Fibroblast of skin of back (primary cell): ENCODE measurements at regions not wholly inside any gene's neighbourhood (a gene's known extent, or its start where the extent isn't known, plus 50 kb on each side); places are given as distances from the start of the nearest gene placed in this dataset.
"Not testable (repeated sequence)": the region's sequence is repeated elsewhere in the genome, so short reads cannot be mapped to it uniquely, and the experiment has no call there.

Source experiments
- DNase-seq: peaks from one replicate; pipeline ENCODE4 v3.0.0-alpha.2; 2013

DNA sequence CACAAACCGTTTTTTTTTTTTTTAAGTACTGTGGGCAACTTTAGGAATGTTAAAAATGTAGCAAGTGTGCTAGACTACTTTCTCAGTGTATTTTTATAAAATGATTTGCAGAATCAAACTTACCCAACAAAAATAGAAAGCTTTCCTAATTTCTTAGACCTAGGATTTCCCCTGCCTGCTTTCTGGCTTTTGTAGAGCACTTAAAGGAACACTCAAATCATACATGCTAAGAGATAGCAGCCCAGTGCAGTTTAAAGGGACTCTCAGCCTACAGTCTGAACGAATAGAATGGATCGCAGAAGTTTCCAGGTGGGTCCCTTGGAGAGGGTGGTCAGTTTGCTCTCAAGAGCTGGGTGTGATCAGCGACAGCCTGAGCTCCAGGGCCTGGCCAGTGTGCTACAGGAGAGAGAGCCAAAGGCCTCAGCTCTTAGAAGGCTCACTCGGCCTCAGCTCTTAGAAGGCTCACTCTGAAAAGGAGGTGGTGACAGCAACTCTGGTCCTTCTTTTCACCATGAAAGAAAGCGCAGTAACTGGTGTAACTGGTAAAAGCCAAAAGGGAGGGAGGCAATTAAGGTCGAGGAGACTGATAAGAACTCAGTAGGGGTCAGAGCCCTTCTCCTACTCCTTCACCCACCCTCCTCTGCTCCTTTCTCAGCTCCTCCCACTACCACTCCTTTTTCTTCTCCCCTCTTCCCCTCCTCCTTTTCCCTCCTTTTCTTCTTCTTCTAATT is 142.4 kb downstream of the ZFP64 start:
- peak; percentile 58 for DNase-seq

GRCh38 chr20:52047811-52048764 is 143.5 kb downstream of the ZFP64 start:
- peak; percentile 23 for DNase-seq

GRCh38 chr20:52041966-52042365 is 149.6 kb downstream of the ZFP64 start:
- no peak for DNase-seq

GRCh38 chr20:52039790-52040189 is 151.8 kb downstream of the ZFP64 start:
- DNase-seq: no peak

- DNase-seq: not testable (repeated sequence)
These were observed 152.9 kb downstream of the ZFP64 start for GRCh38 chr20:52038632-52039031.

DNA sequence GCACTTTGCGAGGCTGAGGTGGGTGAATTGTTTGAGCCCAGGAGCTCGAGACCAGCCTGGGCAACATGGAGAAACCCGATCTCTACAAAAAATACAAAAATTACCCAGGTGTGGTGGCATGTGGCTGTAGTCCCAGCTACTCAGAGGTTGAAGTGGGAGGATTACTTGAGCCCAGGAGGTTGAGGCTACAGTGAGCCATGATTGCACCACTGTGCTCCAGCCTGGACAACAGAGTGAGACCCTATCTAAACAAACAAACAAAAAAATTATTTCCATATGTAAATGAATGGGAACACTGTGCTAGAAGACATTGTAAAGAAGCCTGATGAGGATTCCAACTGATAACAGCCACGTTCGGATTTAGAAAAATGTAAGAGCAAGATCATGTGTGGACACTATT is 154.2 kb downstream of the ZFP64 start:
- no peak for DNase-seq

DNA sequence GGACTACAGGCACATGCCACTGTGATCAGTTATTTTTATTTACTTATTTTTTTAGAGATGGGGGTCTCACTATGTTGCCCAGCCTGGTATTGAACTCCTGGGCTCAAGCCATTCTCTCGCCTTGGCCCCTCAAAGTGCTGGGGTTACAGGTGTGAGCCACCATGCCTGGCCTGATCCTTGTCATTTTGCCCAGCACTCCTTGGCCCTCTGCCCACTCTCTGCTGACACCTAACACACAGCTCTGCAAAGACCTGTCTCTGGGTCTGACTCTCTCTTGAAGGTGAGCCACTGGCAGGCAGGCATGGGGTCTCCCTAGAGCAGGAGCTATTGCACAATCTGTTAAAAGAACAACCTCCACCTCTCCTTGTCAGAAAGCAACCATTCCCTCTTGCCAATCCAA is 155.6 kb downstream of the ZFP64 start:
- no peak for DNase-seq

DNA sequence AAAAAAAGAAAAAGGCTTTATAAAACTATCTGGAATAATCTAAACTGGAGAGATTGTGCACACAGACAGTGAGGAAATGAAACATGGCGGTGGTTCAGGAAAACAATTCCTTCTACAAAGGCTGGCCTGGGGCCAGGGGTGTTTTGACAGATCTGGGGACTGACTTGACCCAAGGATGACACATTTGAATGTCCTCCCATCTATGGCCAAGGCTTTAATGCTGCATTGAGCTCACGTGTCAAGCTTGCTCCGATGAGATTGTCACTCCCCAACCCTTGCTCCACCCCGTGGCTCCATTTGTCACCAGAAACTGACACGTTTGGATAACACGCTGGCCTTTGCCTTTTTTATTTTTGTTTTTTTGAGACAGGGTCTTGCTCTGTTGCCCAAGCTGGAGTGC is 156.1 kb downstream of the ZFP64 start:
- DNase-seq: peak; percentile 7

DNA sequence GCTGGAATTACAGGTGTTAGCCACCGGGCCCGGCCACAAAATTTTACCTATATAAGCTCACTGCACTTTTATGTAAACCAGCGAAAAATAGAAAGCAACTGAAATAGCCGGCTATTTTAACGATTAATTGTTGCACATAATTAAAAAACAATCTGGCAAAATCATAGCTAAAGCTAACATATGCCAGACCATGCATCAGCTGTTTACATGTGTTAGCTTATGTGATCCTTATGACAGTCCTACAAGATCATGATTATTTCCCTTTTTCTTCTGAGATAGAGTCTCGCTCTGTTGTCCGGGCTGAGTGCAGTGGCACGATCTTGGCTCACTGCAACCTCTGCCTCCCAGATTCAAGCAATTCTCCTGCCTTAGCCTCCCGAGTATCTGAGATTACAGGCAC is 157.0 kb downstream of the ZFP64 start:
- DNase-seq: no peak

- no peak for DNase-seq
These were observed 158.3 kb downstream of the ZFP64 start for GRCh38 chr20:52033313-52033712.

DNA sequence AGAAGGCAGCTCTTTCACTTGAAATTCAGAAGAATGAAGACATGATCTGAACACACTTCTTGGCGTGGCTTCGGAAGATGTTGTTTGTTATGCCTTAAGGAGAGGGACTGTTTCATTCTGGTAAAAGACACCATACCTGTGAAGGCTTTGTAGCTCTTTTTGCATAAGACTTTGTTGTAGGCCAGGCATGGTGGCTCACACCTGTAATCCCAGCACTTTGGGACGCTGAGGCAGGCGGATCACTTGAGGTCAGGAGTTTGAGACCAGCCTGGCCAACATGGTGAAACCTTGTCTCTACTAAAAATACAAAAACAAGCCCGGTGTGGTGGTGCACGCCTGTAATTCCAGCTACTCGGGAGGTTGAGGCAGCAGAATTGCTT is 159.3 kb downstream of the ZFP64 start:
- DNase-seq: not testable (repeated sequence)

DNA sequence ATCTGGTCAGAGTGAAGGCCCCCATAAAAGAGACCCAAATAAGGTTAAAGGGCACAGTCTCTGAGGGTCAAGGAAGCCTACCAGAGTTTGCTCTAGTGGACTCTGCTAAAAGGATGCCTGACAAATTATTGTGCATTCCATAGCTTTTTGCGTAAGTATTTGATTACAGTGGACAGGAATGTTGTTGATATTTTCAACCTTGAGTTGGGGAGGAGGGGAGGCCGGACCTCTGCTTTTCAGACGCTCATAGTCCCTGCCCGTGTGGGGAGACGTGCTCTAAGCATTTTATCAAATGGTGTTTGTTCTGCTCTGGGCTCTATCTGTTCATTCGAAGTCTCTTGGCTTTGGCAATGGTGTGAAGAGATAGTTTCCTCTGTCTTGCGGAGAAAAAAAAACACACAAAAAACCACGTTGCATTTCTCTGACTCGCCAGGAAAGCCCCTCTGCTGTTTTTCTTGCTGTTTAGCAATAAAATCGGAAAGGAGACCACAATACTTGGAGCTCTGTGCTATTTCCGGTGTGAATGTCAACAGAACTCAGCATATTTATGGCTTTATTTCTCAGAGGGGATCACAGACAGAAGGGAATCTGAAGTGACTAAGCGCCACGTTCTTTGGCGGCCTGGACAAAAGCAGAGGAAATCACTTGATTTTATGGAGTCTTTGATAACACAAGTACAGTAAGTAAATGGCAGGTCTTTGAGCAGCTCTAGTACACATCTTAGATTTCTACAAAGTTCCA is 159.8 kb downstream of the ZFP64 start:
- peak; percentile 92 for DNase-seq

DNA sequence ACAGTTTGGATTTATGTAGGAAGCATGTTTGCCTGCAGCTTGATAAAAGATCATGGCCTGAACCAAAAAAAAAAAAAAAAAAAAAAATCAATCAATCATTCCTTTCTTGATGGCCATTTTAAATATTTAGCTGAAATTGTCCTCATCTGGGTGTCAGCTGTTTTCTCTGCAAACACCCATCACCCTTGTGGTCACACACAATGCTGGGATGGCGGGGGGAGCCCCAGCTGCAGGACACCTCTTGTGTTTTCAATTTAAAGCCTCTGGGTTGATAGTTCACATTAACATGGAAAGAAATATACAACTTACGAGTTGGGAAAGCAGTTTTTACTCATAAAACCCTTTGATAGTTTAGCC is 160.4 kb downstream of the ZFP64 start:
- DNase-seq: peak; percentile 6

- DNase-seq: not testable (repeated sequence)
These were observed 162.4 kb downstream of the ZFP64 start for GRCh38 chr20:52029129-52029528.

- DNase-seq: no peak
These were observed 165.6 kb downstream of the ZFP64 start for GRCh38 chr20:52025938-52026337.

GRCh38 chr20:52019313-52019712 is 172.3 kb downstream of the ZFP64 start:
- no peak for DNase-seq

- DNase-seq: no peak
These were observed 173.8 kb downstream of the ZFP64 start for GRCh38 chr20:52017669-52018317.

DNA sequence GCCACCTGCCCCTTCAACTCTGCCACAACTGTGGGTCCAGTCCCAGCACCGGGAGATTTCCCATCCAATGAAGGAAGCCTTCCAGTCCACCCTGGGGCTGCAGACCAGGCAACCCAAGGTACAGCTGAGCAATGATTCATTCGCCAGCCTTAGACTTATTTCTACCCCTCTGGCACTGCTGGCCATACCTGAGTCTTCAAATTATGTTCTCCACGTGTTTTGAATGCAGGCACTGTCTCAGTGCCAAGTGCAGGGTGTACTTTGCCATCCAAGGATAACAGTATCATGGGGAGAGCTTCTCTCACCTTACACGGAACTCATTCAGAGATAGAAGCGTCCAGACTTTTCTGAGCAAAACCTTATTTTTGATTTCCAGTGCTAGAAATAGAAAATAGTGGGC is 175.6 kb downstream of the ZFP64 start:
- DNase-seq: no peak

DNA sequence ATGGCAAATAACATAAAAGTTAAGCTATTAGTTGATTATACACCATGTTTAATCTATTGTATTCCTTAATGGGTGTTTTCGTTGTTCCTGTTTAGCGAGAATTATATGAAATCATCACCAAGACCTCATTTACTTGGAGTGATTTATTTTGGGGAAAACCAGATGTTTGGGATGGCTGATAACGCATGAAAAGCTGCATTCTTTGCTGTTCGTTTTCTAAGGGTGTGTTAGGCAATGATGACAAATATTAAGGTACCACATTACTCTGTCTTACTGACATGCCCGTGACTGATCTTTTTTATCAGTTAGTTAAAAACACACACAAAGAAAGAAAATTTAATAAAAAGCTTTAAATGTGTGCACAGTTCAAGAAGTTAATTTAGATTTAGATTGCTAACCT is 176.4 kb downstream of the ZFP64 start:
- no peak for DNase-seq

- no peak for DNase-seq
These were observed 179.5 kb downstream of the ZFP64 start for GRCh38 chr20:52012079-52012478.

- DNase-seq: no peak
These were observed 180.5 kb downstream of the ZFP64 start for GRCh38 chr20:52011093-52011492.

DNA sequence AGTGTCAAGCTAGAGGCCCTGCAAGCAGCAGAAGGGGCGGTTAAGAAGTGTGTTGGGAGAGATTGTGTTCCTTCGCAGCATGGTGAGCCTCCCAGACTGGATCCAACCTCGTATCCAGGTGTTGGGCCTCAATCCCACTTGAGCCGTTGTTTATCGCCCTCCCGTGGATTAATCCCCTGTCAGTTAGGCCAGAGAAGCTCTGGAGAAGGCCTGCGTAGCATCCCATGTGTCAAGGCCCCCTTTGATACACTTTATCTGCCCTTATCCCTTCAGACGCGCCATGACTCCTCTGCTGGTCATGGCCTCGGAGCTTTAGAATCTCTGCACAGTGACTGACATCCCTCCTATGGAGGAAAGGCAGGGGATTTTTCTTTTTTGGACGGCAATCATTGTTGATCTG is 181.0 kb downstream of the ZFP64 start:
- no peak for DNase-seq

DNA sequence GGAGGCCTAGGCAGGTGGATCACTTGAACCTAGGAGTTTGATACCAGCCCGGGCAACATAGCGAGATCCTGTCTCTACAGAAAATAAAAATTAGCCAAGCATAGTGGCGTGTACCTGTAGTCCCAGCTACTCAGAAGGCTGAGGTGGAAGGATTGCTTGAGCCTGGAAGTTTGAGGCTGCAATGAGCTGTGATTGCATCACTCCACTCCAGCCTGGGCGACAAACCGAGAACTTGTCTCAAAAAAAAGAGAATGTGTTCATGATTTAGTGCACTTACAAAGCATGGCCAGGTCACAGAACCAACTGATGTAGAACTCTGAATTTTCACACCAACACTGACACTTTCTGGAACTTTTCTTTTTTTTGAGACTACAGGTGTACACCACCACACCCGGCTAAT is 182.7 kb downstream of the ZFP64 start:
- DNase-seq: no peak
